ENCODE measurements at regions not wholly inside any gene's neighbourhood (a gene's known extent, or its start where the extent isn't known, plus 50 kb on each side); places are given as distances from the start of the nearest gene placed in this dataset.

DNA sequence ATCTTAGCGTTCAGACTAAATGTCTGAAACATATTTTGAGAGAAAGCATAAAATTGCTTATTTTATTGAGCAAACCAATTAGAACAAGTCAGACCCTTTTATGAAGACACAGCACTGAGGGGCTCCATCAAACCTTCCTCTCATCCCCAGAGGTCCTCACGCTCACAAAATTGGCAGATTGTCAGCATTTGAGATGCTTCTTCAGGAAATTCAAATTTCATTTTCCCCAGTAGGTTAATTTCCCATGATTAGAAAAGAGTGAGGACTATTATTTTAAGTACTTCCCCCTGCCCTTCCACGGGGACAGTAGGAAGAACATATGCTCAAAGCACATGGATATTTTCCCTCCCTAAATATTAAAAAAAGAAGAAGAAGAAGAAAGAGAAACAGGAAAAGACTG lies 851.8 kb downstream of the BRD1 start:
- H4K20me1 ChIP-seq (replicated peaks; ENCODE audit: insufficient read depth): no peaks in the 10 kb centered on the region
- no peak overlapping the region for H3K4me2 ChIP-seq
- peaks cover 15% of the 10 kb centered on the region for H3K9me3 Mint-ChIP-seq
- no peak overlapping the region for H3K4me3 Mint-ChIP-seq
- no peak for TF ChIP-seq EZH2phosphoT487 (IDR thresholded peaks at IDR 0.05; ENCODE audit: unreplicated experiment)
- TF ChIP-seq, protein P1, sequence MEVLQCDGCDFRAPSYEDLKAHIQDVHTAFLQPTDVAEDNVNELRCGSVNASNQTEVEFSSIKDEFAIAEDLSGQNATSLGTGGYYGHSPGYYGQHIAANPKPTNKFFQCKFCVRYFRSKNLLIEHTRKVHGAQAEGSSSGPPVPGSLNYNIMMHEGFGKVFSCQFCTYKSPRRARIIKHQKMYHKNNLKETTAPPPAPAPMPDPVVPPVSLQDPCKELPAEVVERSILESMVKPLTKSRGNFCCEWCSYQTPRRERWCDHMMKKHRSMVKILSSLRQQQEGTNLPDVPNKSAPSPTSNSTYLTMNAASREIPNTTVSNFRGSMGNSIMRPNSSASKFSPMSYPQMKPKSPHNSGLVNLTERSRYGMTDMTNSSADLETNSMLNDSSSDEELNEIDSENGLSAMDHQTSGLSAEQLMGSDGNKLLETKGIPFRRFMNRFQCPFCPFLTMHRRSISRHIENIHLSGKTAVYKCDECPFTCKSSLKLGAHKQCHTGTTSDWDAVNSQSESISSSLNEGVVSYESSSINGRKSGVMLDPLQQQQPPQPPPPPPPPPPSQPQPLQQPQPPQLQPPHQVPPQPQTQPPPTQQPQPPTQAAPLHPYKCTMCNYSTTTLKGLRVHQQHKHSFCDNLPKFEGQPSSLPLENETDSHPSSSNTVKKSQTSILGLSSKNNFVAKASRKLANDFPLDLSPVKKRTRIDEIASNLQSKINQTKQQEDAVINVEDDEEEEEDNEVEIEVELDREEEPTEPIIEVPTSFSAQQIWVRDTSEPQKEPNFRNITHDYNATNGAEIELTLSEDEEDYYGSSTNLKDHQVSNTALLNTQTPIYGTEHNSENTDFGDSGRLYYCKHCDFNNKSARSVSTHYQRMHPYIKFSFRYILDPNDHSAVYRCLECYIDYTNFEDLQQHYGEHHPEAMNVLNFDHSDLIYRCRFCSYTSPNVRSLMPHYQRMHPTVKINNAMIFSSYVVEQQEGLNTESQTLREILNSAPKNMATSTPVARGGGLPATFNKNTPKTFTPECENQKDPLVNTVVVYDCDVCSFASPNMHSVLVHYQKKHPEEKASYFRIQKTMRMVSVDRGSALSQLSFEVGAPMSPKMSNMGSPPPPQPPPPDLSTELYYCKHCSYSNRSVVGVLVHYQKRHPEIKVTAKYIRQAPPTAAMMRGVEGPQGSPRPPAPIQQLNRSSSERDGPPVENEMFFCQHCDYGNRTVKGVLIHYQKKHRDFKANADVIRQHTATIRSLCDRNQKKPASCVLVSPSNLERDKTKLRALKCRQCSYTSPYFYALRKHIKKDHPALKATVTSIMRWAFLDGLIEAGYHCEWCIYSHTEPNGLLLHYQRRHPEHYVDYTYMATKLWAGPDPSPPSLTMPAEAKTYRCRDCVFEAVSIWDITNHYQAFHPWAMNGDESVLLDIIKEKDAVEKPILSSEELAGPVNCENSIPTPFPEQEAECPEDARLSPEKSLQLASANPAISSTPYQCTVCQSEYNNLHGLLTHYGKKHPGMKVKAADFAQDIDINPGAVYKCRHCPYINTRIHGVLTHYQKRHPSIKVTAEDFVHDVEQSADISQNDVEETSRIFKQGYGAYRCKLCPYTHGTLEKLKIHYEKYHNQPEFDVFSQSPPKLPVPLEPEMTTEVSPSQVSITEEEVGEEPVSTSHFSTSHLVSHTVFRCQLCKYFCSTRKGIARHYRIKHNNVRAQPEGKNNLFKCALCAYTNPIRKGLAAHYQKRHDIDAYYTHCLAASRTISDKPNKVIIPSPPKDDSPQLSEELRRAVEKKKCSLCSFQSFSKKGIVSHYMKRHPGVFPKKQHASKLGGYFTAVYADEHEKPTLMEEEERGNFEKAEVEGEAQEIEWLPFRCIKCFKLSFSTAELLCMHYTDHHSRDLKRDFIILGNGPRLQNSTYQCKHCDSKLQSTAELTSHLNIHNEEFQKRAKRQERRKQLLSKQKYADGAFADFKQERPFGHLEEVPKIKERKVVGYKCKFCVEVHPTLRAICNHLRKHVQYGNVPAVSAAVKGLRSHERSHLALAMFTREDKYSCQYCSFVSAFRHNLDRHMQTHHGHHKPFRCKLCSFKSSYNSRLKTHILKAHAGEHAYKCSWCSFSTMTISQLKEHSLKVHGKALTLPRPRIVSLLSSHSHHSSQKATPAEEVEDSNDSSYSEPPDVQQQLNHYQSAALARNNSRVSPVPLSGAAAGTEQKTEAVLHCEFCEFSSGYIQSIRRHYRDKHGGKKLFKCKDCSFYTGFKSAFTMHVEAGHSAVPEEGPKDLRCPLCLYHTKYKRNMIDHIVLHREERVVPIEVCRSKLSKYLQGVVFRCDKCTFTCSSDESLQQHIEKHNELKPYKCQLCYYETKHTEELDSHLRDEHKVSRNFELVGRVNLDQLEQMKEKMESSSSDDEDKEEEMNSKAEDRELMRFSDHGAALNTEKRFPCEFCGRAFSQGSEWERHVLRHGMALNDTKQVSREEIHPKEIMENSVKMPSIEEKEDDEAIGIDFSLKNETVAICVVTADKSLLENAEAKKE (CRISPR knock-in tag; IDR thresholded peaks at IDR 0.05): no peak
- TF ChIP-seq NANOG (IDR thresholded peaks at IDR 0.05; ENCODE audit: borderline replicate concordance): no peak
- TF ChIP-seq CREB1 (CRISPR knock-in tag; IDR thresholded peaks at IDR 0.05; ENCODE audit: low read depth): no peak
- no peak for TF ChIP-seq ZNF114 (CRISPR knock-in tag; IDR thresholded peaks at IDR 0.05)
- TF ChIP-seq JUNB (IDR thresholded peaks at IDR 0.05; ENCODE audit: unreplicated experiment): no peak
- no peak for TF ChIP-seq EZH2 (IDR thresholded peaks at IDR 0.05; ENCODE audit: low read depth, unreplicated experiment)
- TF ChIP-seq POLR2AphosphoS5 (IDR thresholded peaks at IDR 0.05; ENCODE audit: low read depth): no peak
- TF ChIP-seq, protein P2, sequence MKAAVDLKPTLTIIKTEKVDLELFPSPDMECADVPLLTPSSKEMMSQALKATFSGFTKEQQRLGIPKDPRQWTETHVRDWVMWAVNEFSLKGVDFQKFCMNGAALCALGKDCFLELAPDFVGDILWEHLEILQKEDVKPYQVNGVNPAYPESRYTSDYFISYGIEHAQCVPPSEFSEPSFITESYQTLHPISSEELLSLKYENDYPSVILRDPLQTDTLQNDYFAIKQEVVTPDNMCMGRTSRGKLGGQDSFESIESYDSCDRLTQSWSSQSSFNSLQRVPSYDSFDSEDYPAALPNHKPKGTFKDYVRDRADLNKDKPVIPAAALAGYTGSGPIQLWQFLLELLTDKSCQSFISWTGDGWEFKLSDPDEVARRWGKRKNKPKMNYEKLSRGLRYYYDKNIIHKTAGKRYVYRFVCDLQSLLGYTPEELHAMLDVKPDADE (IDR thresholded peaks at IDR 0.05): no peak
- TF ChIP-seq, protein P3, sequence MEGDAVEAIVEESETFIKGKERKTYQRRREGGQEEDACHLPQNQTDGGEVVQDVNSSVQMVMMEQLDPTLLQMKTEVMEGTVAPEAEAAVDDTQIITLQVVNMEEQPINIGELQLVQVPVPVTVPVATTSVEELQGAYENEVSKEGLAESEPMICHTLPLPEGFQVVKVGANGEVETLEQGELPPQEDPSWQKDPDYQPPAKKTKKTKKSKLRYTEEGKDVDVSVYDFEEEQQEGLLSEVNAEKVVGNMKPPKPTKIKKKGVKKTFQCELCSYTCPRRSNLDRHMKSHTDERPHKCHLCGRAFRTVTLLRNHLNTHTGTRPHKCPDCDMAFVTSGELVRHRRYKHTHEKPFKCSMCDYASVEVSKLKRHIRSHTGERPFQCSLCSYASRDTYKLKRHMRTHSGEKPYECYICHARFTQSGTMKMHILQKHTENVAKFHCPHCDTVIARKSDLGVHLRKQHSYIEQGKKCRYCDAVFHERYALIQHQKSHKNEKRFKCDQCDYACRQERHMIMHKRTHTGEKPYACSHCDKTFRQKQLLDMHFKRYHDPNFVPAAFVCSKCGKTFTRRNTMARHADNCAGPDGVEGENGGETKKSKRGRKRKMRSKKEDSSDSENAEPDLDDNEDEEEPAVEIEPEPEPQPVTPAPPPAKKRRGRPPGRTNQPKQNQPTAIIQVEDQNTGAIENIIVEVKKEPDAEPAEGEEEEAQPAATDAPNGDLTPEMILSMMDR (conservative IDR thresholded peaks at IDR 0.05; ENCODE audit: low read depth in 2 of 2): no peak
- no peak for TF ChIP-seq ZNF331 (CRISPR knock-in tag; IDR thresholded peaks at IDR 0.05; ENCODE audit: low read depth)
- TF ChIP-seq, protein P4, sequence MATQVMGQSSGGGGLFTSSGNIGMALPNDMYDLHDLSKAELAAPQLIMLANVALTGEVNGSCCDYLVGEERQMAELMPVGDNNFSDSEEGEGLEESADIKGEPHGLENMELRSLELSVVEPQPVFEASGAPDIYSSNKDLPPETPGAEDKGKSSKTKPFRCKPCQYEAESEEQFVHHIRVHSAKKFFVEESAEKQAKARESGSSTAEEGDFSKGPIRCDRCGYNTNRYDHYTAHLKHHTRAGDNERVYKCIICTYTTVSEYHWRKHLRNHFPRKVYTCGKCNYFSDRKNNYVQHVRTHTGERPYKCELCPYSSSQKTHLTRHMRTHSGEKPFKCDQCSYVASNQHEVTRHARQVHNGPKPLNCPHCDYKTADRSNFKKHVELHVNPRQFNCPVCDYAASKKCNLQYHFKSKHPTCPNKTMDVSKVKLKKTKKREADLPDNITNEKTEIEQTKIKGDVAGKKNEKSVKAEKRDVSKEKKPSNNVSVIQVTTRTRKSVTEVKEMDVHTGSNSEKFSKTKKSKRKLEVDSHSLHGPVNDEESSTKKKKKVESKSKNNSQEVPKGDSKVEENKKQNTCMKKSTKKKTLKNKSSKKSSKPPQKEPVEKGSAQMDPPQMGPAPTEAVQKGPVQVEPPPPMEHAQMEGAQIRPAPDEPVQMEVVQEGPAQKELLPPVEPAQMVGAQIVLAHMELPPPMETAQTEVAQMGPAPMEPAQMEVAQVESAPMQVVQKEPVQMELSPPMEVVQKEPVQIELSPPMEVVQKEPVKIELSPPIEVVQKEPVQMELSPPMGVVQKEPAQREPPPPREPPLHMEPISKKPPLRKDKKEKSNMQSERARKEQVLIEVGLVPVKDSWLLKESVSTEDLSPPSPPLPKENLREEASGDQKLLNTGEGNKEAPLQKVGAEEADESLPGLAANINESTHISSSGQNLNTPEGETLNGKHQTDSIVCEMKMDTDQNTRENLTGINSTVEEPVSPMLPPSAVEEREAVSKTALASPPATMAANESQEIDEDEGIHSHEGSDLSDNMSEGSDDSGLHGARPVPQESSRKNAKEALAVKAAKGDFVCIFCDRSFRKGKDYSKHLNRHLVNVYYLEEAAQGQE (IDR thresholded peaks at IDR 0.05; ENCODE audit: unreplicated experiment): no peak
- 0 out of 2 replicates have a peak, but pooled peaks cover 2% of the 10 kb centered on the region for H3K36me3 ChIP-seq (ENCODE audit: insufficient read depth)
- no peaks in the 10 kb centered on the region for H3K79me2 ChIP-seq (replicated peaks; ENCODE audit: insufficient read depth)
- no peaks in the 10 kb centered on the region for H3F3A ChIP-seq (replicated peaks; ENCODE audit: low read depth)
- H2AFZ ChIP-seq: no peak overlapping the region
- H3K4me1 Mint-ChIP-seq: peaks cover 16% of the 10 kb centered on the region
- ATAC-seq (no peak), DNase-seq (ENCODE audit: low spot score) (no peak)
- no peak overlapping the region for H3K4me3 ChIP-seq
- no peak overlapping the region for H3K27ac Mint-ChIP-seq
- no peaks in the 10 kb centered on the region for H3K27me3 ChIP-seq (ENCODE audit: insufficient read depth)
- H3K36me3 Mint-ChIP-seq (ENCODE audit: low read depth): peaks cover 3% of the 10 kb centered on the region
- H3K27ac ChIP-seq (ENCODE audit: low read depth): no peak overlapping the region
- H3K4me1 ChIP-seq (ENCODE audit: insufficient read depth): no peaks in the 10 kb centered on the region
- peaks cover 8% of the 10 kb centered on the region for H3K27me3 Mint-ChIP-seq (ENCODE audit: insufficient read depth, low read depth, poor library complexity)
- H3K9me2 ChIP-seq (ENCODE audit: insufficient read depth): no peaks in the 10 kb centered on the region

Measured in GM23338 (cell line).